H9 (cell line): ENCODE measurements at regions not wholly inside any gene's neighbourhood (a gene's known extent, or its start where the extent isn't known, plus 50 kb on each side); places are given as distances from the start of the nearest gene placed in this dataset.

Experiments
- DNase-seq: peaks from one replicate; pipeline ENCODE4 v3.0.0-alpha.2; 2017
- H2AFZ ChIP-seq: one replicate; pipeline ENCODE4 v1.6.1; 2013; ENCODE audit warnings: mild to moderate bottlenecking, low read length, control low read depth, moderate library complexity
- H2AK5ac ChIP-seq: 2 replicates; pipeline ENCODE4 v1.6.1; 2013; ENCODE audit warnings: low read length, control low read depth, mixed read lengths; ENCODE audit not compliant: insufficient read length
- H2BK120ac ChIP-seq: one replicate; pipeline ENCODE4 v1.6.1; 2013; ENCODE audit warnings: low read depth, mild to moderate bottlenecking, low read length, control low read depth, inconsistent platforms; ENCODE audit not compliant: poor library complexity, severe bottlenecking
- H2BK12ac ChIP-seq: 2 replicates; pipeline ENCODE4 v1.6.1; 2013; ENCODE audit warnings: low read length, control low read depth, mixed read lengths, low read depth; ENCODE audit not compliant: insufficient read length
- H2BK15ac ChIP-seq: 2 replicates; pipeline ENCODE4 v1.6.1; 2013; ENCODE audit warnings: low read depth, low read length, control low read depth
- H2BK20ac ChIP-seq: one replicate; pipeline ENCODE4 v1.6.1; 2013; ENCODE audit warnings: low read depth, mild to moderate bottlenecking, low read length, control low read depth, inconsistent platforms; ENCODE audit not compliant: poor library complexity, severe bottlenecking
- H2BK5ac ChIP-seq: 2 replicates; pipeline ENCODE4 v1.6.1; 2013; ENCODE audit warnings: low read length, control low read depth, mixed read lengths; ENCODE audit not compliant: insufficient read length
- H3K14ac ChIP-seq: 2 replicates; pipeline ENCODE4 v1.6.1; 2013; ENCODE audit warnings: low read length, control low read depth; ENCODE audit not compliant: insufficient read depth
- H3K18ac ChIP-seq: 2 replicates; pipeline ENCODE4 v1.6.1; 2013; ENCODE audit warnings: low read depth, mild to moderate bottlenecking, mixed read lengths, low read length, control low read depth; ENCODE audit not compliant: insufficient read length
- H3K23ac ChIP-seq: 2 replicates; pipeline ENCODE4 v1.6.1; 2013; ENCODE audit warnings: low read length, control low read depth, mixed read lengths, low read depth; ENCODE audit not compliant: insufficient read length
- H3K23me2 ChIP-seq: 2 replicates; pipeline ENCODE4 v1.6.1; 2013; ENCODE audit warnings: low read depth, mild to moderate bottlenecking, mixed read lengths, low read length, control low read depth; ENCODE audit not compliant: insufficient read length, poor library complexity, severe bottlenecking
- H3K27ac ChIP-seq: 2 replicates; pipeline ENCODE4 v1.5.1; 2013; ENCODE audit warnings: low read length, control low read depth, mixed read lengths, low read depth; ENCODE audit not compliant: insufficient read length
- H3K27me3 ChIP-seq: 2 replicates; pipeline ENCODE4 v1.6.1; 2013; ENCODE audit warnings: low read length, control low read depth, inconsistent platforms; ENCODE audit not compliant: insufficient read depth
- H3K4ac ChIP-seq: 2 replicates; pipeline ENCODE4 v1.6.1; 2013; ENCODE audit warnings: low read depth, mild to moderate bottlenecking, control low read depth, inconsistent platforms, low read length, moderate library complexity
- H3K4me1 ChIP-seq: 2 replicates; pipeline ENCODE4 v1.6.1; 2013; ENCODE audit warnings: low read length, control low read depth, inconsistent platforms; ENCODE audit not compliant: insufficient read depth
- H3K4me2 ChIP-seq: 2 replicates; pipeline ENCODE4 v1.6.1; 2013; ENCODE audit warnings: low read length, control low read depth, mixed read lengths; ENCODE audit not compliant: insufficient read length, insufficient read depth
- H3K56ac ChIP-seq: 2 replicates; pipeline ENCODE4 v1.6.1; 2013; ENCODE audit warnings: low read depth, mild to moderate bottlenecking, mixed read lengths, low read length, control low read depth; ENCODE audit not compliant: insufficient read length
- H3K79me1 ChIP-seq: 2 replicates; pipeline ENCODE4 v1.6.1; 2013; ENCODE audit warnings: low read depth, mild to moderate bottlenecking, moderate library complexity, low read length, control low read depth, inconsistent platforms; ENCODE audit not compliant: insufficient read depth, poor library complexity, severe bottlenecking
- H3K79me2 ChIP-seq: 2 replicates; pipeline ENCODE4 v1.6.1; 2013; ENCODE audit warnings: low read length, control low read depth, inconsistent platforms; ENCODE audit not compliant: insufficient read depth
- H3K9ac ChIP-seq: 2 replicates; pipeline ENCODE4 v1.6.1; 2013; ENCODE audit warnings: low read length, control low read depth, mixed read lengths; ENCODE audit not compliant: insufficient read length; ENCODE audit errors: extremely low read depth
- H3K9me3 ChIP-seq: one replicate; pipeline ENCODE4 v1.6.1; 2013; ENCODE audit warnings: low read depth, low read length, inconsistent platforms; ENCODE audit not compliant: control insufficient read depth
- H3T11ph ChIP-seq: one replicate; pipeline ENCODE4 v1.6.1; 2013; ENCODE audit warnings: mild to moderate bottlenecking, low read length, control low read depth, inconsistent platforms
- H4K20me1 ChIP-seq: one replicate; pipeline ENCODE4 v1.6.1; 2013; ENCODE audit not compliant: control insufficient read depth, insufficient read length, insufficient read depth
- H4K5ac ChIP-seq: 2 replicates; pipeline ENCODE4 v1.6.1; 2013; ENCODE audit warnings: low read depth, mild to moderate bottlenecking, mixed read lengths, low read length, control low read depth; ENCODE audit not compliant: insufficient read length
- H4K8ac ChIP-seq: replicated peaks from 2 replicates; pipeline ENCODE4 v1.6.1; 2013; ENCODE audit warnings: low read length, control low read depth, mixed read lengths, low read depth; ENCODE audit not compliant: insufficient read length
- H4K91ac ChIP-seq: 2 replicates; pipeline ENCODE4 v1.6.1; 2013; ENCODE audit warnings: low read depth, mild to moderate bottlenecking, moderate library complexity, mixed read lengths, low read length, control low read depth; ENCODE audit not compliant: insufficient read length
- H3K27ac Mint-ChIP-seq, 3 experiments: 2 replicates in 2 of 3; 3 replicates in 1 of 3; pipeline ENCODE4 v1.8.0; 2020 to 2021; ENCODE audit warnings: mixed read lengths in 3 of 3, mild to moderate bottlenecking in 1 of 3, moderate library complexity in 1 of 3
- H3K27me3 Mint-ChIP-seq: 2 replicates; pipeline ENCODE4 v1.8.0; 2021; ENCODE audit warnings: low read depth, mild to moderate bottlenecking, moderate library complexity, mixed read lengths
- H3K36me3 Mint-ChIP-seq, 3 experiments: 2 replicates in 2 of 3; 3 replicates in 1 of 3; pipeline ENCODE4 v1.8.0; 2020 to 2021; ENCODE audit warnings: low read depth in 3 of 3, mixed read lengths in 3 of 3; ENCODE audit not compliant: insufficient read depth in 1 of 3
- H3K4me1 Mint-ChIP-seq, 2 experiments: 2 replicates each; pipeline ENCODE4 v1.8.0; 2020; ENCODE audit warnings: mixed read lengths in 2 of 2
- H3K4me3 Mint-ChIP-seq, 2 experiments: 2 replicates in 1 of 2; 3 replicates in 1 of 2; pipeline ENCODE4 v1.8.0; 2020 to 2021; ENCODE audit warnings: mild to moderate bottlenecking in 2 of 2, mixed read lengths in 2 of 2, moderate library complexity in 1 of 2
- H3K9me3 Mint-ChIP-seq, 2 experiments: 2 replicates in 1 of 2; 3 replicates in 1 of 2; pipeline ENCODE4 v1.8.0; 2020; ENCODE audit warnings: mild to moderate bottlenecking in 2 of 2, mixed read lengths in 2 of 2, moderate library complexity in 1 of 2
- CTCF ChIP-seq: fragments of 200-600 bp; sonication (generic); conservative IDR thresholded peaks from 3 replicates; pipeline ENCODE4 v1.8.0; 2021; ENCODE audit warnings: antibody characterized with exemption, mild to moderate bottlenecking
- WGBS: extraction: QIAGEN DNeasy Blood & Tissue Kit; methylation state at CpG from one replicate; pipeline ENCODE4 v1.1.7; 2013; ENCODE audit warnings: missing lambda C conversion rate, low lambda C conversion rate, mixed read lengths; ENCODE audit not compliant: insufficient read length; ENCODE audit errors: extremely low coverage; 5-methylcytosine and 5-hydroxymethylcytosine counted together

- Histone ChIP-seq H3K23me2 (no peaks in the 10 kb centered on the region), H3K14ac (no peak overlapping the region), H3K4ac (no peak overlapping the region), H3K23ac (no peak overlapping the region), H3K4me1 (no peaks in the 10 kb centered on the region), H2BK12ac (no peak overlapping the region), H2BK15ac (no peak overlapping the region), H3K4me2 (no peak overlapping the region), H4K5ac (no peak overlapping the region), H2BK20ac (no peak overlapping the region), H2AFZ (no peak overlapping the region), H4K20me1 (no peaks in the 10 kb centered on the region), H2BK5ac (no peak overlapping the region), H3K27ac (no peak overlapping the region), H3K9ac (no peak overlapping the region), H3K27me3 (no peaks in the 10 kb centered on the region), H4K91ac (no peak overlapping the region), H3K56ac (no peak overlapping the region), H2BK120ac (no peak overlapping the region), H3K79me2 (no peaks in the 10 kb centered on the region), H3K9me3 (no peaks in the 10 kb centered on the region), H3T11ph (no peak overlapping the region), H3K18ac (no peak overlapping the region), H4K8ac (no peak overlapping the region), H2AK5ac (no peak overlapping the region), H3K79me1 (no peaks in the 10 kb centered on the region)
- H3K27me3 Mint-ChIP-seq: no peaks in the 10 kb centered on the region
- no peaks in the 10 kb centered on the region; a peak in 1 of 5 replicates for H3K9me3 Mint-ChIP-seq
- no peak for TF ChIP-seq CTCF
- 0 out of 7 replicates have a peak, but pooled peaks cover 0 to 1% (median 0%) of the 10 kb centered on the region in 3 experiments for H3K36me3 Mint-ChIP-seq
- H3K4me1 Mint-ChIP-seq: no peaks in the 10 kb centered on the region
- no CpG with 5 or more reads among the region's 3 CpGs for WGBS
- no peak overlapping the region for H3K4me3 Mint-ChIP-seq
- no peak for DNase-seq
- no peak overlapping the region for H3K27ac Mint-ChIP-seq
Measured at GRCh38 chr4:29900336-29900735, 819.8 kb upstream of the PCDH7 start.
